Peyer's patch (tissue), 4 donors: ENCODE measurements at regions not wholly inside any gene's neighbourhood (a gene's known extent, or its start where the extent isn't known, plus 50 kb on each side); places are given as distances from the start of the nearest gene placed in this dataset.

Source experiments
- POLR2A ChIP-seq, 2 donors: fragments of 450-650 bp; IDR thresholded peaks; one replicate each; pipeline ENCODE4 v1.5.1; 2017; ENCODE audit warnings: antibody characterized with exemption in 2 of 2, mild to moderate bottlenecking in 2 of 2, moderate library complexity in 2 of 2
- TF ChIP-seq, protein P1 (sequence below), 6 experiments: fragments of 450-650 bp in 4 of 6; fragments of 200-600 bp in 2 of 6; sonication (generic) in 1 of 6; IDR thresholded peaks; one replicate each; pipeline ENCODE4 v1.5.1; 2017 to 2019; ENCODE audit warnings: antibody characterized with exemption in 6 of 6, mild to moderate bottlenecking in 3 of 6, moderate library complexity in 1 of 6

GRCh38 chr21:16460936-16461335 is 731.2 kb downstream of the USP25 start:
- TF ChIP-seq, protein P1, sequence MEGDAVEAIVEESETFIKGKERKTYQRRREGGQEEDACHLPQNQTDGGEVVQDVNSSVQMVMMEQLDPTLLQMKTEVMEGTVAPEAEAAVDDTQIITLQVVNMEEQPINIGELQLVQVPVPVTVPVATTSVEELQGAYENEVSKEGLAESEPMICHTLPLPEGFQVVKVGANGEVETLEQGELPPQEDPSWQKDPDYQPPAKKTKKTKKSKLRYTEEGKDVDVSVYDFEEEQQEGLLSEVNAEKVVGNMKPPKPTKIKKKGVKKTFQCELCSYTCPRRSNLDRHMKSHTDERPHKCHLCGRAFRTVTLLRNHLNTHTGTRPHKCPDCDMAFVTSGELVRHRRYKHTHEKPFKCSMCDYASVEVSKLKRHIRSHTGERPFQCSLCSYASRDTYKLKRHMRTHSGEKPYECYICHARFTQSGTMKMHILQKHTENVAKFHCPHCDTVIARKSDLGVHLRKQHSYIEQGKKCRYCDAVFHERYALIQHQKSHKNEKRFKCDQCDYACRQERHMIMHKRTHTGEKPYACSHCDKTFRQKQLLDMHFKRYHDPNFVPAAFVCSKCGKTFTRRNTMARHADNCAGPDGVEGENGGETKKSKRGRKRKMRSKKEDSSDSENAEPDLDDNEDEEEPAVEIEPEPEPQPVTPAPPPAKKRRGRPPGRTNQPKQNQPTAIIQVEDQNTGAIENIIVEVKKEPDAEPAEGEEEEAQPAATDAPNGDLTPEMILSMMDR (IDR thresholded peaks at IDR 0.05): no peak
- TF ChIP-seq POLR2A (IDR thresholded peaks at IDR 0.05): no peak
